NB4 (cell line): ENCODE measurements at regions not wholly inside any gene's neighbourhood (a gene's known extent, or its start where the extent isn't known, plus 50 kb on each side); places are given as distances from the start of the nearest gene placed in this dataset.

Source experiments
- DNase-seq: peaks from one replicate; pipeline ENCODE4 v3.0.0; 2010; ENCODE audit warnings: low read depth
- H3K4me3 ChIP-seq: one replicate; pipeline ENCODE4 v1.5.1; 2011; ENCODE audit warnings: mild to moderate bottlenecking, low read depth, low read length, moderate library complexity
- CTCF ChIP-seq: IDR thresholded peaks from one replicate; pipeline ENCODE4 v1.5.1; 2012; ENCODE audit warnings: low read depth, low read length
- MAX ChIP-seq: IDR thresholded peaks from 2 replicates; pipeline ENCODE4 v1.6.1; 2011; ENCODE audit warnings: low read depth, low read length
- MYC ChIP-seq: IDR thresholded peaks from 2 replicates; pipeline ENCODE4 v1.6.1; 2011; ENCODE audit warnings: low read depth, low read length
- POLR2A ChIP-seq: IDR thresholded peaks from 2 replicates; pipeline ENCODE4 v1.6.1; 2011; ENCODE audit warnings: mild to moderate bottlenecking; ENCODE audit not compliant: insufficient read length; ENCODE audit errors: extremely low read depth

GRCh38 chr21:22758478-22758877 lies 1760.3 kb downstream of the NCAM2 start:
- DNase-seq, result no peak
- no peak for TF ChIP-seq CTCF
- TF ChIP-seq POLR2A, result no peak
- no peak for TF ChIP-seq MYC
- no peak for TF ChIP-seq MAX
- H3K4me3 ChIP-seq, result no peak overlapping the region

GRCh38 chr21:22762463-22762862 lies 1764.3 kb downstream of the NCAM2 start:
- TF ChIP-seq MYC, result no peak
- TF ChIP-seq POLR2A, result no peak
- TF ChIP-seq CTCF, result no peak
- TF ChIP-seq MAX, result no peak
- no peak for DNase-seq
- no peak overlapping the region for H3K4me3 ChIP-seq

- TF ChIP-seq MYC (no peak), POLR2A (no peak), MAX (no peak), CTCF (no peak)
- no peak for DNase-seq
These were observed 1765.2 kb downstream of the NCAM2 start for GRCh38 chr21:22763442-22763841.

GRCh38 chr21:22764222-22764621 lies 1766.0 kb downstream of the NCAM2 start:
- no peak for TF ChIP-seq CTCF
- TF ChIP-seq POLR2A, result no peak
- no peak for TF ChIP-seq MYC
- no peak for DNase-seq
- H3K4me3 ChIP-seq, result no peak overlapping the region

More at GRCh38 chr21:22763442-22763841, 1765.2 kb downstream of the NCAM2 start:
- H3K4me3 ChIP-seq, result no peak overlapping the region

GRCh38 chr21:22791376-22791775 lies 1793.2 kb downstream of the NCAM2 start:
- H3K4me3 ChIP-seq, result no peak overlapping the region
- TF ChIP-seq MYC (no peak), CTCF (no peak), POLR2A (no peak), MAX (no peak)
- DNase-seq, result no peak

GRCh38 chr21:22791986-22792560 lies 1793.9 kb downstream of the NCAM2 start:
- no peak overlapping the region for H3K4me3 ChIP-seq
- TF ChIP-seq MYC (no peak), CTCF (peak; percentile 32), POLR2A (no peak)
- DNase-seq, result peak; percentile 49
